ENCODE measurements at regions not wholly inside any gene's neighbourhood (a gene's known extent, or its start where the extent isn't known, plus 50 kb on each side); places are given as distances from the start of the nearest gene placed in this dataset.

GRCh38 chr2:47304654-47305053, 64.5 kb upstream of the EPCAM start:
- H3K27ac ChIP-seq, result no peak overlapping the region
- intact Hi-C loops (cut with DNase I; ENCODE audit: low total_unique reads), result no loop called here
- no peak overlapping the region for H3K4me3 ChIP-seq
- WGBS, 5 donors, result 58 to 70% (median 66%) methylated on average over 4 of the region's 4 CpGs
- no peaks in the 10 kb centered on the region for H3K9me3 ChIP-seq
- no peak for TF ChIP-seq EP300 (IDR thresholded peaks at IDR 0.05)
- no peak for TF ChIP-seq CTCF (IDR thresholded peaks at IDR 0.05)
- no peak for TF ChIP-seq POLR2AphosphoS5 (IDR thresholded peaks at IDR 0.05)
- no peak for TF ChIP-seq POLR2A (IDR thresholded peaks at IDR 0.05)
- H3K27me3 ChIP-seq, result no peaks in the 10 kb centered on the region
- no peaks in the 10 kb centered on the region for H3K36me3 ChIP-seq
- peaks cover 0 to 44% (median 7%) of the 10 kb centered on the region in 4 donors for H3K4me1 ChIP-seq
- no peak for DNase-seq

GRCh38 chr2:47303341-47304148, 65.6 kb upstream of the EPCAM start:
- DNase-seq, result no peak
- Histone ChIP-seq H3K9me3 (no peaks in the 10 kb centered on the region), H3K4me3 (no peak overlapping the region), H3K36me3 (no peaks in the 10 kb centered on the region), H3K27ac (peak overlapping the region in 2 of 5 donors; percentile 7 to 22), H3K4me1 (peaks cover 0 to 39% (median 3%) of the 10 kb centered on the region in 4 donors), H3K27me3 (no peaks in the 10 kb centered on the region)
- WGBS, 5 donors, result 48 to 54% (median 50%) methylated on average over 3 of the region's 3 CpGs
- TF ChIP-seq POLR2AphosphoS5 (IDR thresholded peaks at IDR 0.05) (no peak), POLR2A (IDR thresholded peaks at IDR 0.05) (no peak), EP300 (IDR thresholded peaks at IDR 0.05) (no peak), CTCF (IDR thresholded peaks at IDR 0.05) (no peak)
- intact Hi-C loops (cut with DNase I; ENCODE audit: low total_unique reads), result no loop called here

GRCh38 chr2:47302308-47302707, 66.8 kb upstream of the EPCAM start:
- intact Hi-C loops (cut with DNase I; ENCODE audit: low total_unique reads), result no loop called here
- Histone ChIP-seq H3K4me3 (no peak overlapping the region), H3K4me1 (peaks cover 0 to 31% (median 3%) of the 10 kb centered on the region in 4 donors), H3K36me3 (no peaks in the 10 kb centered on the region), H3K9me3 (no peaks in the 10 kb centered on the region), H3K27me3 (no peaks in the 10 kb centered on the region), H3K27ac (no peak overlapping the region)
- 62 to 82% (median 74%) methylated on average over 8 of the region's 8 CpGs for WGBS, 5 donors
- no peak for TF ChIP-seq POLR2A (IDR thresholded peaks at IDR 0.05)
- no peak for TF ChIP-seq POLR2AphosphoS5 (IDR thresholded peaks at IDR 0.05)
- no peak for TF ChIP-seq EP300 (IDR thresholded peaks at IDR 0.05)
- TF ChIP-seq CTCF (IDR thresholded peaks at IDR 0.05), result no peak
- no peak for DNase-seq

- H3K36me3 ChIP-seq, result no peaks in the 10 kb centered on the region
- WGBS, 5 donors, result 73 to 87% (median 84%) methylated on average over 4 of the region's 4 CpGs
- H3K9me3 ChIP-seq, result no peaks in the 10 kb centered on the region
- H3K27me3 ChIP-seq, result no peaks in the 10 kb centered on the region
- TF ChIP-seq POLR2A (IDR thresholded peaks at IDR 0.05) (no peak), POLR2AphosphoS5 (IDR thresholded peaks at IDR 0.05) (no peak), EP300 (IDR thresholded peaks at IDR 0.05) (no peak), CTCF (IDR thresholded peaks at IDR 0.05) (no peak)
- no peak overlapping the region for H3K4me3 ChIP-seq
- no peak overlapping the region for H3K27ac ChIP-seq
- H3K4me1 ChIP-seq, result peaks cover 0 to 28% (median 3%) of the 10 kb centered on the region in 4 donors
- intact Hi-C loops (cut with DNase I; ENCODE audit: low total_unique reads), result no loop called here
- DNase-seq, result no peak
Observed at GRCh38 chr2:47301731-47302130, 67.4 kb upstream of the EPCAM start.

Data from stomach (tissue), 8 donors.